GM06990 (cell line): ENCODE measurements at regions not wholly inside any gene's neighbourhood (a gene's known extent, or its start where the extent isn't known, plus 50 kb on each side); places are given as distances from the start of the nearest gene placed in this dataset.

Source experiments
- DNase-seq: peaks from one replicate; pipeline ENCODE4 v3.0.0-alpha.2; 2011; ENCODE audit not compliant: insufficient read length; ENCODE audit errors: extremely low read depth
- H3K27me3 ChIP-seq: replicated peaks from 2 replicates; pipeline ENCODE4 v1.6.0; 2011; ENCODE audit warnings: low read length; ENCODE audit not compliant: control insufficient read depth, insufficient read depth
- H3K36me3 ChIP-seq: 2 replicates; pipeline ENCODE4 v1.5.1; 2011; ENCODE audit warnings: low read length; ENCODE audit not compliant: control insufficient read depth, insufficient read depth
- H3K4me3 ChIP-seq: replicated peaks from 2 replicates; pipeline ENCODE4 v1.5.1; 2011; ENCODE audit warnings: low read depth, mild to moderate bottlenecking, control low read depth, low read length
- TF ChIP-seq, protein P1 (sequence below): IDR thresholded peaks from 2 replicates; pipeline ENCODE4 v1.5.1; 2011; ENCODE audit warnings: low read length, control low read depth, mild to moderate bottlenecking, inconsistent platforms; ENCODE audit not compliant: insufficient read depth, poor library complexity, severe bottlenecking

DNA sequence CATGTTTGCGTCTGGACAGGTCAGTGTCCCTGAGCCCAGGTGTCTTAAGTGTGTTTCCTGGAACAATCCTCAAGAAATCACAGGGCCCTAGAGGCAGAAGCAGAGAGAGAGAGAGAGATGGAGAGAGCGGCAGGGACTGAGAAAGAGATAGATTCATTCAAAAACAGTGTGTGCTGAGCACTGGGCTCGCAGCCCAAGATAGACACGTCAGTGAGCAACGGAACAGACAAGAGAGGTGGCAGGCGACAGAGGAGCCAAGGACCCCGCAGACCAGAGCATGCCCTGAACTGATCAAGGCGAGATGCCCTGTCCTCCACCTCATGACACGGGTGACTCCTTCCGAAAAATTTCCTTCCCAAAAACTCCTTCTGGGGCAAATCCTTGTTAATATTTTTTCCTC lies 362.0 kb upstream of the SULF2 start:
- Histone ChIP-seq H3K36me3 (no peaks in the 10 kb centered on the region), H3K27me3 (no peaks in the 10 kb centered on the region), H3K4me3 (no peak overlapping the region)
- DNase-seq, result no peak
- TF ChIP-seq, protein P1, sequence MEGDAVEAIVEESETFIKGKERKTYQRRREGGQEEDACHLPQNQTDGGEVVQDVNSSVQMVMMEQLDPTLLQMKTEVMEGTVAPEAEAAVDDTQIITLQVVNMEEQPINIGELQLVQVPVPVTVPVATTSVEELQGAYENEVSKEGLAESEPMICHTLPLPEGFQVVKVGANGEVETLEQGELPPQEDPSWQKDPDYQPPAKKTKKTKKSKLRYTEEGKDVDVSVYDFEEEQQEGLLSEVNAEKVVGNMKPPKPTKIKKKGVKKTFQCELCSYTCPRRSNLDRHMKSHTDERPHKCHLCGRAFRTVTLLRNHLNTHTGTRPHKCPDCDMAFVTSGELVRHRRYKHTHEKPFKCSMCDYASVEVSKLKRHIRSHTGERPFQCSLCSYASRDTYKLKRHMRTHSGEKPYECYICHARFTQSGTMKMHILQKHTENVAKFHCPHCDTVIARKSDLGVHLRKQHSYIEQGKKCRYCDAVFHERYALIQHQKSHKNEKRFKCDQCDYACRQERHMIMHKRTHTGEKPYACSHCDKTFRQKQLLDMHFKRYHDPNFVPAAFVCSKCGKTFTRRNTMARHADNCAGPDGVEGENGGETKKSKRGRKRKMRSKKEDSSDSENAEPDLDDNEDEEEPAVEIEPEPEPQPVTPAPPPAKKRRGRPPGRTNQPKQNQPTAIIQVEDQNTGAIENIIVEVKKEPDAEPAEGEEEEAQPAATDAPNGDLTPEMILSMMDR, result no peak

DNA sequence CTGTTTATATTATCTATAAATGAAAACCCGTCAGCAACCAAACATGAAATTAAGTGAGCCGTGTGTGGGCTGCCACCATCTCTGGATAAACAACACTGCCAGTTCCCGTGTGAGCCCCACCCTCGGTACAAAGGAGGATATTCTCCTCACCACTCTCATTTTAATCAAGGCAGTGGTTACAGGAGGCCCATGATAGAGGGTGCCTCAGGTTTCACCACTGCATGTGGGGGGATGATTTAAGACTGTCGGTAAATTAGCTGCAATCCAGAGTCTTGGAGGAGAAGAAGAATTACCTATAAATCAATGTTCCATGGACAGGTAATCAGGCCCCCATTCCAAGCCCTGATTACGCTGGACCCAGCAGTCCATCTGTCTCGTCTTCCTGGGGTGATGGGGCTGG lies 361.6 kb upstream of the SULF2 start:
- Histone ChIP-seq H3K36me3 (no peaks in the 10 kb centered on the region), H3K4me3 (no peak overlapping the region), H3K27me3 (no peaks in the 10 kb centered on the region)
- DNase-seq, result no peak
- TF ChIP-seq, protein P1, result no peak

DNA sequence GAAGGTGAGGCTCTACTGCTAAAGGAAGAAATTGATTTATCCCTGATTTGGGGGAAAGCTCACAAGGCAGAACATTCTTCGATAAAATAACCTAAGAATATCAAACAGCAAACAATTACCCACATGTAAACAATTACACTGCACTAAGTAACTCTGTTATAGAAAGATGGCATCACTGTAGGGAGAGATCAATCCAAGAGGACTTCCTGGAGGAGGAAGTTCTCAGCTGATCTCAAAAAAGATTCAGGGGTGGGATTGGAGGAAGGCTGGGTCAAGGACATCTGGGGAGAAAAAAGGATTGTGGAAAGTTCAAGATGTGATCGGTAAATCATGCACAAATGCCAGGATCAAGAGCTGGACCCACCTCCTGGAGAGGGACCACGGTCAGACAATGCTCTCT lies 361.0 kb upstream of the SULF2 start:
- Histone ChIP-seq H3K4me3 (no peak overlapping the region), H3K27me3 (no peaks in the 10 kb centered on the region), H3K36me3 (no peaks in the 10 kb centered on the region)
- TF ChIP-seq, protein P1, result no peak
- DNase-seq, result no peak

DNA sequence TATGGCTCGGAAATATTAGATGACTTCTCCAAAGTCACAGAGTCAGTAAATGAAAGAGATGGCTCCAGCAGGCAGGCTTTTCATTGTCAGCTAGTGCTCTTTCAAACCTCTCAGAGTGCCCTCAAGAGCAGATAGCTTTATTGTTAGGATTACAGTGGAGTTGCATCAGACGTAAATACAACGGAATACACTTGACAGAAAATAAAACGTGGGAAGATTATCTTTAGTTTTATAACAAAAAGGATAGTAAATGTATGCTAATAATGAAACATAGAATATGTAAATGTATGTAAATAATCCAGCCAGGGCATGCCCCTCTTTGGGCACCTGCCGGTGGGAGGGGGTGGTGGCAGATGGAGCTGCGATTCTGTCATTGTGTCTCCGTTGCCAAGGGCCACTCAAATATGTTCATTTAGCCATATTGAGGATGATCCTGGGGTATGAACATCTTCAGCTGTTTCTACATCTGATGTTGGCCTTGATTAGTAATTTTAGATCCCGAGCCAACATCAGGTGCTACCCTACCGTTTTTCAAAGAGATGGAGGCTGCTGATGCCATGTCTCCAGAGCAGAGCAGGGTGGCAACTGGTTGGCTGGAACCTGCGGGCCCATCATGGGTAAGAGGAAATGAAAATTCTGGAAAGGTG lies 358.3 kb upstream of the SULF2 start:
- DNase-seq, result no peak
- H3K36me3 ChIP-seq, result no peaks in the 10 kb centered on the region
- no peaks in the 10 kb centered on the region for H3K27me3 ChIP-seq
- H3K4me3 ChIP-seq, result no peak overlapping the region
- TF ChIP-seq, protein P1, result no peak

DNA sequence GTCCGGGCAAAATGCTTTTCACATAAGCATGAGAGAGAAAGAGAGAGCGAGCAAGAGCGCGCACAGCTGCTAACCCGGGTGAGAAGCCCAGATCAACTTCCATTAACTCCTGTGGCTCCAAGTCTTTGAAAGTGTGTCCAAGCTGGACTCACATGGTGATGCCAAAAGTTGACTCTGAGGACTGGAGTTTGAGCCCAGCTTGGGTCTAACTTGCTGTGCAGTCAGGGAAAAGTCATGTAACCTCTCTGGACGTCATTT lies 357.2 kb upstream of the SULF2 start:
- TF ChIP-seq, protein P1, result no peak
- no peak overlapping the region for H3K4me3 ChIP-seq
- no peaks in the 10 kb centered on the region for H3K27me3 ChIP-seq
- no peaks in the 10 kb centered on the region for H3K36me3 ChIP-seq
- DNase-seq, result no peak

DNA sequence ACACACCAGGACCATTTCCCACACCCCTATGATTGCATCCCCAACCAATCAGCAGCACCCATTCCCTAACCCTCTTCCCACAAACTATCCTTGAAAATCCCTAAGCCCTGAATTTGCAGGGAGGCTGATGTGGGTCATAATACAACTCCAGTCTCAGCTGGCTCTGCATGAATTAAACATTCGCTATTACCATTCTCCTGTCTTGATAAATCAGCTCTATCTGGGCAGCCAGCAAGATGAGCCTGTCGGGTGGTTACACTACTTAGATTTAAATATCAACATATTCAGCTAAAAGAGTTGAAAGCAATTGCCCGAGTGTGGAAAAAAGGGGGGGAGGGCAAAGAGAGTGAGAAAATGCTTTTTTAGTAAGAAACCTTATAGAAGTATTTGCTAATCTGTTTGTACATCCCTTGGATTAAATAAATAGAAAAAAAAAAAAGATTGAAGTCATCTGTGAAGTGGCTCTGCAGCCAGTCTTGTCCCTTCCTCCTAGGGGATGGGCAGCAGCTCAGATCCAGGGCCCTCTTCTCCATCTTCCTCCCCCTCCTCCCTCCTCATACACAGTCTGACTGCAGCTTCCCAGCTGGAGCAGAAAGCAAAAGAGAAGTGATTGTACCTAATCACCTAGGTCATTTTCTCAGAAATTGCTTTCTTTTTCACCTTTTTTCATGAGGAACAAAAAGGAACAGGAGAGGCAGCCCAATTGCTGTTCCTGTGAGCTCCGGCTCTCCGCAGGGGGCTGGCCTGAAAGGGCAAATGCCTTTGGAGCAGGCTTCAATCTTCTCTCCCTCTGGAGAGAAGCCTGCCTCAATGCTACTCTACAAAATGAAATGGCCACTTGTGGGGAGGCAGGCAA lies 356.6 kb upstream of the SULF2 start:
- Histone ChIP-seq H3K36me3 (no peaks in the 10 kb centered on the region), H3K27me3 (no peaks in the 10 kb centered on the region), H3K4me3 (no peak overlapping the region)
- TF ChIP-seq, protein P1, result no peak
- no peak for DNase-seq
